NCI-H2107 treated with DMSO at 0.1 percent for 48 hours (cell line): ENCODE measurements at regions not wholly inside any gene's neighbourhood (a gene's known extent, or its start where the extent isn't known, plus 50 kb on each side); places are given as distances from the start of the nearest gene placed in this dataset.
A peak's percentile ranks its signal among the peaks of the same experiment; 100 is the strongest.

Experiments
- DNase-seq: peaks from one replicate; lab custom pipeline; 2025; ENCODE audit not compliant: unreplicated experiment; lab: John Stamatoyannopoulos, UW

DNA sequence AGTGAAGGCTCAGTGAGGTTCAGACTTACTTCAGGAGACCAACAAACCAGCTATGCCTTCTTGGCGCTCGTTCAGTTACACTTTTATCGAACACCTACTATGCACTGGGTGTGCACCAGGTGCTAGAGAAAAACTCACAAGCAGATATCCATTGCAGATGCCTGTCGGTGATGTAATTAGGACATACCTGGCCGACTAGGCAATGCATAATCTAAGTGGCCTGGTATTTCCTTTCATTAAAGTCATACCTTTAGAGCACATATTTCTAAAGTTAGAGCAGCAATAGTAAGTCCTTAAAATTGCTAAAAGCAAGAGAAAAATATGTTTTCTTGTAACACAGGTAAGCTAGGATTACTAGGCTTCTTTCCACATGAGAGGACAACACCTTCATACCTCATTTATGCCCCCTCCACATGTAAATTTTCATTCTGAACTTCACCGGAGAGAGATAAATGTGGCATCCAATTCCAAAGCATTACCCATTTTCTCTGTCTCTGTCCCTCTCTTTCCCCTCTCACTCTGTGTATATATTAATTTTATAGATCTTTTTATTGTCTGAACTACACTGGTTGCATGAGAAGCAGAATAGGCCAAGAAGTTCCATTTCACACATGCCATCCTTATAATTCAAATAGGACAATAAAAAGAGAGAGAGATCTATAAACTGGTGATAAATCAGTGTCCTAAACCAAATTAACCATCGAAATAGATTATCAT lies 242.2 kb downstream of the SPTSSA start:
- DNase-seq = no peak

DNA sequence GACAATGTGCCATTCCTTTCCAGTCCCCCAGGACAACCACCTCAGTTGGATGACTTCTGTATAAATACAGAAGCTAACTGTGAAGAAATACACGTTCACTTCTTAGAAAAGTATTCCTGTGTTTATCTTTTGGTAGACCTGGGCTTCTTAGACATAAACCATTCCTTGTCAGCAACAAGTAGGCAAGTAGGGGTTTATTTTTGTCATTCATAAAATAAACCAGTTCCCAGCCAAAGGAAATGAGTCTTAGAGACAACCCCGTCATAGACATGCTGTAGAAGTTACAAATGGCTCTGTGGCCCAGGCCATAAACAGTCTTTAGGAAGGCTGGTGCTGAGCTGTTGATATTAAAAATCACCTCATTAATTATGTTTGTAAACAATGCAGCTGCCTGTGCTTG lies 243.2 kb downstream of the SPTSSA start:
- DNase-seq = no peak

DNA sequence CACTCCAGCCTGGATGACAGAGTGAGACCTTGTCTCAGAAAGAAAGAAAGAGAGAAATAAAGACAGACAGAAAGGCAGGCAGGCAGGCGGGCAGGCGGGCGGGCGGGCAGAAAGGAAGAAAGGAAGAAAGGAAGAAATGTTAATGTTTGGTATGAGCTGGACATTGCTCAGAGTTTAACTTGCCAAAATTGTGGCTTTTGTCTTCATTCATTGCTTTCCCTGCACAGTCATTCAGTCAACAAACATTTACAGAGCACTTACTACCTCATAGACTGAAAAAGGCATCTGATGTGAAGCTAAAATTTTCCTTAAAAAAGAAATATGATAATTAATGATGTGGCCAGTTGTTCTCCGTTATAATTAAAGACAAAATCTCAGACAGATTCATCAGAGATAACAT lies 247.1 kb downstream of the SPTSSA start:
- DNase-seq = no peak

DNA sequence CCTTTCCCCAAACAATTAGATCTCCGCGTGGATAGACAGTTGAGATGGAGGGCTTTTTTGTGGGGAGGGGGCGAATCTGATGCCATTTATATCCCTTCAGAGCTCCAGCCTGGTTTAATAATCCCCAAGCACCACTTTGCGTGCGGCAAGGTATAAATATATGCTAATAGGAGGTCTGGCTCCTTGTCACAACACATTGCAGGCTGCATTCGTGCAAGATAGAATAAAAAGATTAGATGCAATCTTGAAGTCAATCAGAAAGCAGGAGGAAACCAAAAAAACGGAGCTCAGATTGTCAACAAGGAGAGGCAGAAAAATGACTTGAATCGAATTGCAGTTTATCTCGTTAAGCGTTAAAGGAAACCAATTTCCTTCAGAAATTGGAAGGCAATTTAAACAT lies 248.7 kb downstream of the SPTSSA start:
- no peak for DNase-seq

DNA sequence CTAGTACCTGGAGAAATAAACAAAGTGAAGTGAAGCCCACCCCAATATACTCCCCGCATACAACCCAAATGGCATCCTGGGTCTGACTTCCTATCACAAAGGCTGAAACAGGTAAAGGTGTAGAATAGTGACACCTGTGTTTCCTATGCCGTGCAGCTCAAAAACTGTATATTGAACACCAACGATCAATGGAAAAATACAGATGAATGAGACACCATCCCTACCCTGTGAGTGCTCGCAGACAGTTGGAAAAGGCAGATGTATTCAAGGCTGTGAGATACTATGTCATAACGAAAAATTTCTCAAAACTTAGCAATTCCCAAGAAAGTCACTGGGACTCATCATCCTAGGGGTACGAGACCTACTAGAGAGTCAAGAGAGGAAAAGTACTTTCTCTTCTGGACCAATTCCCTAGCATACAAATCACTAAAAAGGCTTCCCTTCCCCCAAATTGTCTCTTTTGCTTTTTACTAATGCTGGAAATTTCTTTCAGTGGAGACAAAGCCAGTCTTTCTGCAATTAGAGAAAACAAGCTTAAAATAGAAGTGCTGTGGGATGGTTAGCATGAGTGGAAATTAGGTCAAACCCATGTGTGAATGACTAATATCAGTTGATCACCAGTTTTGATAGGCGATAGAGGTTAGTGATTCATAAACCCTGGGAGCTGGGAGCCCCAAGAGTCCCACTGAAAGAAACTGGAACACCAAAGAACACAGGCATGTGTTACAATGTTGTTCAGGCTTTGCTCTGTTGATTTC lies 249.7 kb downstream of the SPTSSA start:
- no peak for DNase-seq

DNA sequence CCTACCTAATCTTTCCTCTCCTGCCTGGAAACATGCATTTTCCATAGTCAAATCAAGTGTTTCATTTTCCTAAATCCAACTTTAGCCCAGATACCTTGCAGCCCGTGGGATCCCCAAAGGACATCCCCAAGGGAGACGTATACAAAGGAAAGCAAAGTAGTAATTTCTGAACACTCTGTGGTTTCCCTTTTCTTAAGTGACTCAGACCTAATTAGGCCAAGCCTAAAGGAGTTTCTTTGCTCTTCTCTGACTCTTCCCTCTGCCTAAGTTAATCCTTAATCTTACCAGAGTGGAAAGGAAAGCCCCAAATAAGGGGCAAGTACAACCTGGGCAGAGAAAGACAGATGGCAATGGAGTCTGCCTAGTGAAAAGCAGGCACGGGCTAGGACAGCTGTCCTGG lies 250.3 kb downstream of the SPTSSA start:
- DNase-seq = no peak

DNA sequence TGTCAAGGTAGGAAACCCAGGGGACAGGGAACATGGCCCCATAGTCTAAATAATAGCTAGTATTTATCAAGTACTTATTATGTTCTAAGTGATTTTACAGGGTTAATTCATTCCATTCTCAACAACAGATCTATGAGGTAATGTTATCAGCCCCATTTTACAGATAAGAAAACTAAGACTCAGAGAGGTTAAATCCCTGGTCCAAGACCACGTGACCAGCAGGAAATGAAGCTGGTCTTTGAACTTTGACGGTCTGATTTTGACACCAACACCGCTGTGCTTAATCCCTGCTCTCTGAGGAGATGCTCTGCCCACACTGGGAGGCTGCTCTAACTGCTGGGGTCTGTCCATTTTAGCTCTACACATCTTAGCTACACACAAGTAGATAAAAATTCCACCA lies 253.5 kb downstream of the SPTSSA start:
- DNase-seq = no peak

DNA sequence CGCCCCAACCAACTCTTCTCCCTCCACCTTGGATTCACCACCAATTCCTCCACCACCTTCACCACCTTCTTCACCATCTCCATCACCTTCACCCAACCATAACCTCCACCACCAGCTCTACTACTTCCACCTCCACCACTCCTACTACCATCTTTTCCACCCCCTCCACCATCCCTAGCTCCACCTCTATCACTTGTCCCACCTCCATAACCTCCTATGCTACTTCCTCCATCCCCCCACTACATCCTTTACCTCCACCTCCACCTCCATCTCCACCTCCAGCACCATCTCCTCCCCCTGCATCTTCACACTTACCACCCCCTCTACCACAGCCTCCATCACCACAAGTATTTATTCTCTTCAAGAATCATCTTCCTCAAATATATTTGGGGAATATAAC lies 254.9 kb upstream of the EGLN3 start:
- no peak for DNase-seq

DNA sequence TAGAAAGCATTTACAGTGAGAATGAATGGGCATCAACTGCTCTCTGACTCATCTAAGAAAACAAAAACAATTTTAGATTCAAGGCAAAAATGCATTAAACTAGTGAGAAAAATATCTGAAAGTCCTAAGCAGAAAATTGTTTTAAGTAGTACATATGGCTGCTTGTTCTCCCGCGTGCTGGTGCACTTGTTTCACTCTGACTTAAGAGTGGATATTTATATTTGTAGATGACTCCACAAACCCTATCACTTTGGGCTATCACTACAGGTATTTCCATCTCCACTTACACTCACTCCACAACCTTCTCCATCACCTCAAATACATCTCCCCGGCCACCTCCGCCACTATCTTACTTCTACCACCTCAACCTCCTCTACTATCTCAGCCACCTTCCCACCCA lies 253.9 kb upstream of the EGLN3 start:
- no peak for DNase-seq

DNA sequence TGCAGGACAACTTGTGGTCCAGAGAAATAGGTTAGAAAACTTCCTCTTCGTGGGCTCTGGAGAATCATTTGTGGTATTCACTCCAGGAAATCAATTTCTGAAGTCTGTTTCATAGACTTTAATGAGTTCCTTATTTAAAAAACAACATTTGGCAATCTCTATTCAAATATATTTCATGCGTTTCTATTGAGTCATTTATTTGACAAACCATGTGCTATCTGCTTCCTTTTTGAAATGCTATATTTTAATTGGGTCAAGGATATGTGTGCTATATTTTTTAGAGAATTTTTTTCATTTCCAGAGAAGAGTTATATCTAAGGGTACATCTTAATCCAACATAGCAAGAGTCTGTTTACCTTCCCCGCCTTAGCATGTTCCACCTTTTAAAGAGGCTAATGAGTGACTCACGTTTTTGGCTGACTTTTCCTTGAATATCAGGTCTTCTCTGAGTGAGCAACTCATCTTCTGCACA lies 252.4 kb upstream of the EGLN3 start:
- DNase-seq = no peak

DNA sequence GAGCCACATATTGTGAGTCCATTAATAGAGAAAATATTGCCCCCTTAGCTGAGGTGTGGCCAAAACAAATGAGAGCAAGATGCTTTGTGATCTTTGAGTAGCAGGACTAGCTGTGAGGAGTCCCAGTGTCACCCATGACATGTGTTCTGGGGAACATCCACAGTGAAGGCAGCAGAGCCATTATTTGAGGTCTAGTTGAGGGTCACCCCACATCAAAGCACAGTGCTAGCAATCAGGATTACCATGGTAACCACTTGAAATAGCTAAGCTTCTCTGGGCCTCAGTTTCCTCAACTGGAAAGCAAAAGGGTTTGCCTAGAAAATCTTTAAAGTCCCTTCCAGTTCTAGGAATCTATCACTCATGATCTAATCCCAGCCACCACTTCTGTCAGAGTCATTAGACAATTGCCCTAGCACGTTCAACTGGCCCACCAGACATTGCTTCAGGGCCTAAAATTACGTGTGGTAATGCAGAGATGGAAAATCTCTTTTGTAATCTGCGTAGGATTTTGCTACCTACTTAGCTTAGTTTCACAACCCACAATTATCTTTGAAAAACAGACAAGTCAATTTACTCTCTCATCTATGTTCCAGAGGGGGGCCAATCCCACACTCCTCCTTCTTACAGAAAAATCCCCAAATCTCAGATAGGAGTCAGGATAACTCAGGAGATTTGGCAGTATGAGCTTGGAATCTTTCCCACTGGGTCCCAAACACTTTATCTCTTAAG lies 251.2 kb upstream of the EGLN3 start:
- no peak for DNase-seq

DNA sequence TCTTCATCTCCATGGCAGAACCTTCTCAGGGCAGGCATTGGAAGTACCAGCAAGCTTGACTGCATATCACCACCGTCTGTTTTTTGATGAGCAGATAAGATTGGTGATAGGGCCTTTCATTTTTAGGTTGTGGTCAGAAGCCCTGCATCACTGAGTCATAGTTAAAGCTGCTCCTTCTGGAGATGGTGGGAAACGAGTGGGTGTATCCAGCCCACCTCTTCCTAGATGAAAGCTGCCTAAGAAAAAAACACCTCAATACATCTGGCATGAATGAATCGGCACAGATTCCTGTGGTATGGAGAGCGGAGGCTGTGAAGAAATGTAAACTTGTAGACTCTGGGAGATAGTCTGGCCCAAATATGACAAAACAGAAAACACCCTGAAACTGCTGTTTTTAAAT lies 248.7 kb upstream of the EGLN3 start:
- DNase-seq = no peak

DNA sequence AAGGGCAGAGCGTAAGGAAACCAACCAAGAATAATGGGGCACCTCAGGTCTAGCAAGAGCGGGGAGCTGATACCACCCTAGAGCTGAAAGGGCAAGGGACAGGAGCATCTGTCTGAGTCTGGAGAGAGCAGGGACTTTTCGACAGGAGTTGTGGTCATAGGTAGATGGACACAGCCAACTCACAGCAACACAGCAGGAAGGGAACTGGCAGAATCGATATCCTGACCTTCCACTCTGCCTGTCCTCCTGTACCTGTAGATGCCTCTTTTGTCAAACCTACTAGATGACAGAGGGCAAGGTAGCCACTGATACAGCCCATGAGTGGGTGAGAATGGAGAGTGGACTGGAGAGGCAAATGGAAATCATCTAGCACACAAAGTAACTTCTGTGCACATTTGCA lies 247.2 kb upstream of the EGLN3 start:
- DNase-seq = no peak

DNA sequence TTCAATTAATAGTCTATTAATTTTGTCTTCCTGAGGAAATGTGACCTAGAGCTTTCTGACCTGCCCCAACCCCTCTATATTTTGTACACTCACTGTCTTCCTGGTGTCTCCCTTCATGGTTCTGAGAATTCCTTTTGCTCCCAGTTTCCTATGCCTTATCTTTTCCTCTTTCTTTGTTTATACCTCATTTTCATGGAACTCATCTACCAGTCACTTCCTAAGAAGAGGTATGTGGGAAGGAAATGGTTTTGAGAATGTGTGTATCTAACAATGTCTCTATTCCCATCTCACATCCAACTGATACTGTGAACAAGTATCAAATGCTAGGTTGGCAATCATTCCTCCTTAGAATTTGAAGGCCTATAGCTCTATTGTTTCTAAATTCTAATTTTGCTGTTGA lies 245.1 kb upstream of the EGLN3 start:
- no peak for DNase-seq

DNA sequence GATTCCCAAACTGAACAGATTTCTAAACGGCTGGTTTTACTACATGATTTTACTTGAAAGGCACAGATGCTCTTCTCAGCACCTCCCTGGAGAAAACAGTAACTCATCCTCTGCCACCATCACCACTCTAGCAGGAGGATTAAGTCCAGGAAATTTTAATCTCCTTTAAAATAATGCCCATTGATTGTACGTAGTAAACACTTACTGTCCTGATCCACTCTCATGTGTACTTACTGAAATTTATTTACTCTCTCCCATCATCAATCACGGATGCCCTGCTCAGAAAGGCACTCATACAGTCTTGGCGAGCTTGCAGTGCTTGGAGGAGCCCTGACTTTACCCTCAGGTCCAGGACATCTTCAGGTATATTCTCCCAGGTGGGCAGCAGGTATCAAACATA lies 239.8 kb upstream of the EGLN3 start:
- no peak for DNase-seq

DNA sequence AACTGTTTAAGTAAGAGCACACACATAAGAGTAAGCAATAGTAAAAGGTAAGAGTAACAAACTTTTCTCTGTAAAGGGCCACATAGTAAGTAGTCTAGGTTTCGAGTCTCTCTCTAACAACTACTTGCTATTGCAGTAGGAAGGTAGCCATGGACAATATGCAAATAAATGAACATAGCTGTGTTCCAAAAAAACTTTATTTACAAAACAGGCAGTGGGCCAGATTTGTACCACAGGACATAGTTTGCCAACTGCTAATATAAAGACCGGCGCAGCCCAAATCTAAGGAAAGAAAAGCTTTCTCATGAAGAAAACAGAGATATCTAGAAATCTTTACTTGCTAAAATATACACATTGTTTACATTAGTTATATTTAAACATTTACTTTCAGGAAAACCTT lies 239.0 kb upstream of the EGLN3 start:
- DNase-seq = no peak

DNA sequence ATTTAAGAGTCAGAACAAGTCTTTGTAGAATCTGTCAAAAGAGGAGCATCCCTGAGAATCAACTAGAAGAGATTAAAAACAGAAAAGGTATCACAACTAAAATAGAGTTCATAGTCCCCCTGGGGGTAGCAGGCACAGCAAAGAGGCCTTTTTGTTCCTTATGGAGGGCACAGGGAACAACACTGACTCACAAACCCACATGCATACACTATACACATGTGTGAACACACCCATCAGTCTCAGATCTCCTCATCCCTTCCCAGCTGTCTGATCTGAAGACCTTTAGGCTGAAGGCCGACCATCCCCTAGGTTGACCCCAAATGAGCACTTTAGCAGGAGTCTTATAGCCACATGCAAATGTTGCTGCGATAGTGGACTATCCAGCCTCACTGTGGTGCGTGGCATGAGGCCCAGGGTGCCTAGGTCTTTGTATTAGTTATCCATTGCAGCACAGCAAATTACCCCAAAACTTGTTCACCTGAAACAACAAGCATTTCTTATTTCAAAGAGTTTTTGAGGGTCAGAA lies 236.7 kb upstream of the EGLN3 start:
- DNase-seq = no peak

DNA sequence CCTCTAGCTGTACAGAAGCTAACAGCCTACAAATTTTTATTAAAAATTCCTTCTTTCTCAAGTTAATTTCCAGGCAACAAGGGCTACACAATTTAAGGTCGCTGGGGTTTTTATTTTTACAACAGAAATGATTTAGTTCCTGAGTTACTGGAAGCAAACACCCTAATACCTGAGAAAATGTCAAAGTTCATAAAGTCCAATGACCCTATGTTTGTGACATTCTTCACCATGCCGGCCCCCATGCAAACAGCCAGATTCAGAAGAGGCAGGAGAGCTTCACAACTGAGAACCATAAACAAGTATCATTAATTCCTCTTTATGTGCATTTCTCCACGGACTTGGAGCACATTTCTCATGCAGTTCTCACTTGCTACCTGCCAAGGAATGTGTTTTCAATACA lies 236.2 kb upstream of the EGLN3 start:
- DNase-seq = no peak

DNA sequence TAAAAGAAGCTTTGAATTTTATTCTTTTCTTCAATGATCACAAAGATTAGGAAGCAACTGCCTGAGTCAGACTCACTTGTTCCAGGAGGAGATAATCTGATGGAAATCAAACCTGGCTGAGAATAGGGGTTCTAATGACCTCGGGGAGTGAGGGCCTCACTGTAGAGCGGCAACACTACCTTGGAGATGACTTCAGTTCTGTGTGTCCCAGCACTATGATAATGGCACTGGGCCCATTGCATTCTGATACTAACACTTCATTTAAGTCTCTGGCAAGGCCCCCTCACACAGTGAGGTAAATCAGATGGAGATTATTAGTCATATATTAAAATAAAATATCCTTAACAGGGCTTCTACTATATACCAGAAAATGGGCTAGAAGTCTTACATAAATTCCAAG lies 233.3 kb upstream of the EGLN3 start:
- DNase-seq = no peak

DNA sequence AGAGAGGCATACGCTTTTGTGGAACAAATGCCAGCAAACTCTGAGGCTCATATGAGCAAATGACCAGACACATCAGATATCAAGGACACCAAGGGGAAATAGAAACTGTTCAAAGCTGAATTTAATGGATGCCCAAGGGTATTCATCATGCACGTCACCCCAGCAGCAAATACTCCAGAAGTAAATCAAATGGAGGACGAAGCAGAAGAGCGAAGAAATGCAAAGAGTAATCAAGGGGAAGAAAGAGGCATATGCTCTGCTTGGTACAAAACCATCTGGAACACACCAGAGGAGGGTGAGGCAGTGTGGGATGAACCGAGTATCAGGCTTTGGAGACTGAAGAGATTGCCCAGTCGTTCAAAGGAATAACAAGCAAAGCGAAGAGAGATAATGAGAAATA lies 232.6 kb upstream of the EGLN3 start:
- DNase-seq = no peak

DNA sequence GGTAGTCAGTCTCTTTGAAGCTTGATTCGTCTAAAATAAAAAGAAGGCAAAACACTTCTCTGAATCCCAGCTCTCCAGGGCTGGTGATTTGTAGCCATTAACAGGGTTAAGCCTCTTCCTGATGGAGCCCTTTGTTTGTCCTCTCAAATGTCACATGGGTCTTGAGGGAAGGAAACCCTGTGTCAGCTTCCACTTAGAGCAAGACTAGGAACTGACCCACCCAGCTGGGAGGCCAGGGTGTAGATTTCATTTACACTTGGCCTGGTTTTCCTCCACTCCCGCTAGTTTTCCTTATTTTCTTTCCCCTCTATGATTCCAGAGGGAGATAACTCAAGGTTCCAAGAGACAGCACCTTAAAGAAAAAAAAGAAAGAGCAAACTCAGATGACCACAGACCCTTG lies 230.5 kb upstream of the EGLN3 start:
- DNase-seq = peak; percentile 59

DNA sequence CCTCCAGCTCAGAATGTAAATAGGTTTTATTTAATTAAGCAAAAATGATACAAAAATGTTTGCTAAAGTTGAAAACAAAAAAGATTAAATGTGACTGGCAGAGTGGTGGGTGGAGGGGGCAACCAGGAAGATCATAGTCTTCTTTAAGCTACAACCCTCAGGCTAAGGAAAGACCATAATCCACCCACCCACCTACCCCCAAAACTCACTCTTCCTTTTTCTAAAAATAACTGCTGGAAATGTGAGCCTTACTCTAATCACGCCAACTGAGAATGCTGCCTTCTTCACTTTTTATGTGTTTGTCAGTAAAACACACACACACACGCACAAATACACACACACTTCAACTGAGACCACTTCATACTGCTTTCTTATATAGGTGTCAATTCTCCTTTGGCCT lies 230.0 kb upstream of the EGLN3 start:
- DNase-seq = peak; percentile 59
